ENCODE measurements at regions not wholly inside any gene's neighbourhood (a gene's known extent, or its start where the extent isn't known, plus 50 kb on each side); places are given as distances from the start of the nearest gene placed in this dataset.

- intact Hi-C loops (cut with micrococcal nuclease) = no loop called here
- H2AFZ ChIP-seq (ENCODE audit: low read depth, low read length, poor library complexity, severe bottlenecking) = no peak overlapping the region
- RAD21 ChIA-PET (ENCODE audit: low non-redundant PET in 1 of 2, low total read pairs in 2 of 2, uncharacterized antibody in 2 of 2, unreplicated experiment in 2 of 2) = interaction anchor here in 1 of 2 experiments (0.6 kb wide), 1 partner anchor 42 kb away, joined by 5 read pairs; no protein-coding TSS in a partner anchor
- CTCF ChIA-PET = no interaction called here
- H3K9me3 ChIP-seq (ENCODE audit: control insufficient read depth in 1 of 2, insufficient read depth in 1 of 2, low read depth in 1 of 2, low read length in 2 of 2) = peaks cover 0 to 10% of the 10 kb centered on the region in 2 experiments; a peak in 2 of 4 replicates
- BruUV-seq (replicated peaks) = no TSS peak
- DNase-seq (ENCODE audit: low read depth, low spot score) (no peak), ATAC-seq (no peak)
- no peaks in the 10 kb centered on the region for H3K36me3 ChIP-seq (ENCODE audit: control insufficient read depth in 1 of 2, insufficient read depth in 2 of 2, low read length in 2 of 2)
- H3K4me2 ChIP-seq (ENCODE audit: low read length) = no peak overlapping the region
- no peaks in the 10 kb centered on the region for H4K20me1 ChIP-seq (ENCODE audit: insufficient read depth)
- H3K79me2 ChIP-seq (ENCODE audit: insufficient read depth, low read length) = no peaks in the 10 kb centered on the region
- H3K27me3 ChIP-seq (ENCODE audit: insufficient read depth, low read length) = no peaks in the 10 kb centered on the region
- H3K9me2 ChIP-seq (ENCODE audit: insufficient read depth) = no peaks in the 10 kb centered on the region
- no peak overlapping the region for H3K4me3 ChIP-seq (replicated peaks in 1 of 2; ENCODE audit: low read depth in 1 of 2, low read length in 2 of 2)
- POLR2A ChIA-PET = no interaction called here
- 0 out of 4 replicates have a peak, but pooled peaks cover 0 to under 1% of the 10 kb centered on the region in 2 experiments for H3K4me1 ChIP-seq (ENCODE audit: control insufficient read depth in 1 of 2, insufficient read depth in 2 of 2, low read length in 2 of 2)
- no peak for TF ChIP-seq YY1 (IDR thresholded peaks at IDR 0.05; ENCODE audit: extremely low read depth, insufficient replicate concordance, low read depth, low read length)
- TF ChIP-seq ZBTB33 (IDR thresholded peaks at IDR 0.05; ENCODE audit: extremely low read depth, insufficient replicate concordance, low read length) = no peak
- no peak for TF ChIP-seq EZH2phosphoT487 (IDR thresholded peaks at IDR 0.05; ENCODE audit: borderline replicate concordance)
- no peak for TF ChIP-seq CTCF (IDR thresholded peaks at IDR 0.05 in 2 of 3, conservative IDR thresholded peaks at IDR 0.05 in 1 of 3; ENCODE audit: borderline replicate concordance in 1 of 3, insufficient read depth in 1 of 3, low read depth in 2 of 3, low read length in 2 of 3)
- no peak for TF ChIP-seq ATF3 (IDR thresholded peaks at IDR 0.05)
- no peak for TF ChIP-seq CEBPB (IDR thresholded peaks at IDR 0.05; ENCODE audit: low read depth)
- no peak for TF ChIP-seq RAD21 (IDR thresholded peaks at IDR 0.05; ENCODE audit: low read depth)
- no peak for TF ChIP-seq ZNF274 (IDR thresholded peaks at IDR 0.05; ENCODE audit: low read depth, low read length)
- TF ChIP-seq MAX (IDR thresholded peaks at IDR 0.05) = no peak
- TF ChIP-seq SIN3A (IDR thresholded peaks at IDR 0.05; ENCODE audit: low read depth) = no peak
- TF ChIP-seq ZFX (IDR thresholded peaks at IDR 0.05) = no peak
- TF ChIP-seq TCF7L2 (IDR thresholded peaks at IDR 0.05; ENCODE audit: borderline replicate concordance, extremely low read depth, insufficient read depth, insufficient read length) = no peak
- no peak overlapping the region for H3K27ac ChIP-seq (ENCODE audit: low read depth, low read length)
- no peak overlapping the region for H3K9ac ChIP-seq (ENCODE audit: low read length)
Measured at GRCh38 chr3:70855149-70855548, 542.7 kb upstream of the MDFIC2 start.
